Hematopoietic multipotent progenitor cell treated with erythropoietin and hydrocortisone succinate and interleukin-3 and kit ligand, for 15 days (in vitro differentiated cells): ENCODE measurements at regions not wholly inside any gene's neighbourhood (a gene's known extent, or its start where the extent isn't known, plus 50 kb on each side); places are given as distances from the start of the nearest gene placed in this dataset.
"Not testable (repeated sequence)": the region's sequence is repeated elsewhere in the genome, so short reads cannot be mapped to it uniquely, and the experiment has no call there.

Experiments
- DNase-seq: peaks from one replicate; pipeline ENCODE4 v3.0.0-alpha.2; 2015; ENCODE audit warnings: low spot score

DNA sequence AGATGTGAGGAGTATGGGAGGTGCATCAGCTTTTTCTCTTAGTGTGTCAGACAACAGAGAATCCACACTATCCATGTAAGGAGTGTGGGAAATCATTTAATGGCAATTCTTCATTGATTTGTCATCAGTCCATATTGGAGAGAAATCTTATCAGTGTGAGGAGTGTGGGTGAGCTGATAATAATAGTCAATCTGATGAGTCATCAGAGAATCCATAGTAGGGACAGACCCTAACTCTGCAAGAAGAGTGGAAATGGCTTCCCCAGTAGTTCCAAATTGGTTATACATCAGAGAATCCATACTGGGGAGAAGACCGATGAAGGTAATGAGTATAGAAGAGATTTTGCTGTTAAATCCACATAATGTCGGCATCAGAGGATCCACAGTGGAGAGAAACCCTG is 150.5 kb upstream of the THUMPD2 start:
- DNase-seq, result no peak

DNA sequence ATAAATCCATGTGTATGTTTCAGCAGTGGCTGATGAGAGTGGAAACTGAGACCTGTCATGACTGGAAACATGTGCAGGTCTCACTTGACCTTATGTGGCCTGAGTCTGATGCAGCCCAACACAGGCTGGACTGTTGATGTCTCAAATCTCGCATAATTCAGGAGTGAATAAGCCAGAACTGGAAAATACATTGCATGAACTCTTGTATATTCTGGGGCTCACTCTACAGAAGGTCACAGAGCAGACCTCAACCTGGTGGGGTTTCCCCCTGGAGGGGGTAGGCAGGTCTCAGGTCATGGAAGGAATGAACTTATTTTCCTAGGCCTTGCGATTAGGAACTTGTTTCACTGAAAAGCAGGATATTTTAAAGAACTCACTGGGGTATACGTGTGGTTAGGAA is 146.3 kb upstream of the THUMPD2 start:
- no peak for DNase-seq

DNA sequence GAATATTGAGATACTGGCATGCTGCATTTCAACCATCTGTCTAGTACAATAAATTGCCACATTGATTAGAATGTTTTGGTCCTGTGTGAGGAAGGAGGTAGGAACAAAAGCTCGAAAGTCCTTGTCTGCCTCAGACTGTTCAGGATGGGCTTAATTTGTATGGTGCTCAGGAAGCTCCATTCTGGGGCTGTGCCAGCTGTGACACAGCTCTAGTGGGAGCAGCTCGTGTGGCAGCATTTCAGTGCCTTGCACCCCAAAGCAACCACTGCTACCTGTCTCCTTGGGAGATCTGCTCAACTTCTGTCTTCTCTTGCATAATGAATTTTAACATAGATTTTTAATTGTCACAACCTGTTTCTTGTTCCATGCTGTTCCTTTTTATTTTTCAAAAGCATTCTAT is 144.4 kb upstream of the THUMPD2 start:
- DNase-seq, result no peak

DNA sequence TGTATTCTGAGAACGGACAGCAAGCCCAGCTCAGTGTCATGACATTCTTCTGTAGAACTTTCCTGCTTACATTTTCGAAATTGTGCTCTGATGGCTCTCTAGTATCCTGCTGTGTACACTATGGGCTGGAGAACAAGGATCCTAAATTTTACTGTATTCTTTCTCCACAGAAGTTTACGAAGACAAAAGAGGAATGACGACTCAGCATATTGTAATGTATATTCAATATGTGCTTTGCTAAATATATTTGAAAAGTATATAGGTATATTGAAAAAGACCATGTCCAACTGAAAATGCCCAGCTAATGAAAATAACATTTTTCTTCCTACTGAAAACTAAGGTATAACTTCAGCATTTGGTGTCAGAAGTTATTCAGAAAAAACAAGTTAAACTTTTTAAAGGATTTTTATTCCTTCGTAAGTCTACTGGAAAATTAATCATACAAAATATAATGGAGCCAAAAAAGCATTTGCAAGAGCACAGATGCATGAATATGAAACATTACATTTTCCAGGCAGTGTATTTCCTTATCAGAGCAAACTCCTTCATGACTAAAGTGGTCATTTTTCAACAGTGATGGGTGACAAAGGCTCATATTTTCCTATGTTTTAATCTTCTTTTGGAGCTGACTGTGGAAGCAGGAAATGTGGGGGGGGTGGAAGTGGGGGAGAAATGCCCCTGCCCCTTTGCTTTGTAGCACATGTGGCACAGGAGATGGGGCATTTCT is 143.8 kb upstream of the THUMPD2 start:
- no peak for DNase-seq

DNA sequence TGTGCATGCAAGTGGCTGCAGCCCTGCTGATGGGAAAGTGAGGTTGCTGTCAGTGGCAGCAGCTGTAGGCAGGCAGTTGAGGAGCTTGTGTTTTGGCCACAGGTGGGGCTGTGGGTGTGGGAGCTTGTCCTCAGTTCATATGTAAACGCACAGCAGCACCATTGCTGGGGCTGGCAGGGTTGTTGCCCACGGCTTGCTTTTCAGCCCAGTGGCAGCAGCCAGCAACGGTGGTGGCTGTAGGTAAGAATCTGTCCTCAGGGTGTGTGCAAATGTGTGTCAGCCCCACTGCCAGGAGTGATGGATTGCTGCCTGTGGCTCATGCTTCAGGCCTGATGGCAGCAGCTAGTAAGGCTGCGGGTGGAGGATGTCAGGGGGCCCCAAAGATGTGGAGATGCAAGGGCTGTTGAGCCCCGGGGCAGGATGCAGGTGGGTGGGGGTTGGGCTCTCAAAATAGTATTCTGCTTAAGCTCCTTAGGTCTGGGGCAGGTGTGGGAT is 141.3 kb upstream of the THUMPD2 start:
- DNase-seq, result no peak

DNA sequence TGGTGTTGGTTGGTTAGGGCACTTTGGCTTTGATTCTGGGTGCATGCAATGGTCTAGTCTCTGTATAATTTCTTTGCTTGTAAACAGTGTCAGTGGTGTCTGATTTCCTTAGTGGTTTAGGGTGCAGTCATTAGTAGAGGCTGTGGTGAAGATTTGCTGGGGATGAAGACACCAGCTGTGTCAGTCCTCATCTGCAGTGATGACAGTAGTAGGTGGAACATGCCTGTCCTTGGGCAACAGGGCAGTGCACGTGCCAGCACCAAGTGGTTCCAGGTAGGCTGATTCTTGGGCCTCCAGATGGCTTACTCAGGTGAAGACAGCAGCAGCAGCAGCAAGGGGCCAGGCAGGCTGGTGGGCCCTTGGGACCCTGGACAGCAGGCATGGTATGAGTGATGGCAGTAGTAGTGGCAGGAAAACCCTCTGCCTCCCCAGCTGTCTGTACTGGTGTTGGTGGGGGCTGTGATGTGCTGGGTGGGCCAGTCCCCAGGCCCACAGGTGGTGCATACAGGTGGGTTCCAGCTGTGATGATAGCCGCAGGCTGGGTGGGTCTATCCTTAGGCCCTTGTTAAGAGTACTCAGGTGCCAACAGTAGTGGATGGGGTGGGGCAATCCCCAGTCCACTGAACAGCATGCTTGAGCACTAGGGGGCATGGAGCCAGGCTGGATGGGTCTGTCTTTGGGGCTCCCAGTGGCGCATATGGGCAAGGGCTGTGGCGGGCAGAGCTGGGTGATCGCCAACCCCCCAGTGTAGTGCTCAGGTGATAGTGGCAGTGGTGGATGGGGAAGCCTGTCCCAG is 140.7 kb upstream of the THUMPD2 start:
- DNase-seq, result no peak

DNA sequence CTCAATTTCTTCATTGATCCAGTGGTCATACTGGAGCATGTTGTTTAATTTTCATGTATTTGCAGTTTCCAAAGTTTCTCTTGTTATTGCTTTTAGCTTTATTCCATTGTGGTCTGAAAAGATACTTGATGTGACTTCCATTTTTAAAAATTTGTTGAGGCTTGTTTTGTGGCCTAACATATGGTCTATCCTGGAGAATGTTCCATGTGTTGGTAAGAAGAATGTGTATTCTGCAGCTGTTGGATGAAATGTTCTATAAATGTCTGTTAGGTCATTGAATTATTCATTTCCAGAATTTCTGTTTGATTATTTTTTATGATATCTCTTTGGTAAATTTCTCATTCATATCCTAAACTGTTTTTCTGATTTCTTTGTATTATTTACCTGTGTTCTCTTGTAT is 139.8 kb upstream of the THUMPD2 start:
- no peak for DNase-seq

DNA sequence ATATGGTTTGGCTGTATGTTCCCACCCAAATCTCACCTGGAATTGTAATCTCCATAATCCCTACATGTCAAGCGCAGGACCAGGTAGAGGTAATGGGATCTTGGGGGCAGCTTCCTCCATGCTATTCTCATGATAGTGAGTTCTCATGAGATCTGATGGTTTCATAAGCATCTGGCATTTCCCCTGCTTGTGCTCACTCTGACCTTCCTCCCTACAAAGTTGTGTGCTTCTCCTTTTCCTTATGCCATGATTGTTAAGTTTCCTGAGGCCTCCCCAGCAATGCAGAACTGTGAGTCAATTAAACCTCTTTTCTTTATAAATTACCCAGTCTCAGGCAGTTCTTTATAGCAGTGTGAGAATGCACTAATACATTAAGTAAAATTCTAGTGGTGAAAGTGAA is 138.3 kb upstream of the THUMPD2 start:
- not testable (repeated sequence) for DNase-seq

DNA sequence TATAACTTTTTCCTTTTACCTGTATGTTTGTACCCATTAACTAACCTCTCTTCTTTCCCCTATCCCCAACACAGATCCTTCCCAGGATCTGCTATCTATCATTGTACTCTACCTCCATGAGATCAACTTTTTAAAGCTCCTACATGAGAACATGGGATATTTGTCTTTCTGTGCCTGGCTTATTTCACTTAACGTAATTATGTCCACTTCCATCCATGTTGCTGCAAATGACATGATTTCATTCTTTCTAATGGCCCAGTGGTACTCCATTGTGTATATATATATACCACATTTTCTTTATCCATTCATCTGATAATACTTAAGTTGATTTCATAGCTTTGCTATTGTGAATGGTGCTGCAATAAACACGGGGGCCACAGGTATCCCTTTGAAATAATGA is 135.9 kb upstream of the THUMPD2 start:
- no peak for DNase-seq

DNA sequence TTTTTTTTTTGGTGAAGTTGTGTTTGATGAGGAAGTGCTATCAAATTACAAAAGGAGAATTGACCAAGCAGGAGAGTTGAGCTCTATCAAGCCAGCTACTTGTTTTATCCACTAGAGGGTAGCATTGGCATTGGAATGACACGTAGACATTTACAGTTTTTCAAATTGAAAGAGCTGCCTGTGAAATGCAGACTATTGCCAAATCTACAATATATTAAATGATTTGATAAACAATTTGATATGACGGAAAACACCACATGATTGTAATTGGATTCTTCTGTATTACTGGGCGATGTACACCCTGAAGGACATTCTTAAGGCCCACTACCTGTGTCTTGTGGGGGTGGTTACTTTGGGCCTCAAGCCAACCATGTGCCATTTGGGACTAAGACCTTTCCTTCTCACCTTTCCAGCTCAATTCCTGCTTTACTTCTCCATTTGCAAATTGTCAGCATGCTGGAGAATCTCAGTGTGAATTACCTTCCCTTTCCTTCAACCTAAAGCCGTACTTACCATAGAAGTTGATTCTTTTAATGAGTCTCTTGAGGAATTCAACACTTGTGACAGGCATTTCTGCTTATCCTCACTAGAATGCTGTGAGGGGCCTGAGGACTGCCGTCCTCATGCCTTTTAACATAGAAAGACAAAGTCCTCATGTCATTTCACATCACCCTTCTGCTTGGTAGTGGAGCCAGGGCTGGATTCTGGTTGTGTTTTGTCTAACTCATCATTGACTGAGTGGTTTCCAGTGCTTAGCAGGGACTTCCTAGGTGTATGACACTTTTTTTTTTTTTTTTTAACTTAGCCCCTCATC is 134.8 kb upstream of the THUMPD2 start:
- peak; percentile 15 for DNase-seq

DNA sequence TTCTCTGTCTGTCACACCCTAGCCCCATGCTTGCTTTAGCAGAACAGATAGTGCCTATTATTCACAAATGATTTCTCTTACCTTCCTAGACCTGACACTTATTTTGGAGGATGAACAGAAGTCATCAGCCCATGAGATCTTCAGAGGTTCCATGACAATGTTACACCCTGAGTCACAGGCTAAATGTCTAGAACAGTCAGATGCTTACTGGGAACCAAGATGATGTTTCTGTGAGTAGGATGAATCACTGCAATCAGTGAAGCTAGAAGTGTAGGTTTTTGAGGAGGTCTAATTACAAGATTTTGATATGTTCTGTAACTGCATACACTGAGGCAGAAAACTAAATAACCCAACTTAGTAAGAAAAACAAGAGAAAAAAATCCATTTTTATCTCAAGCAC is 123.0 kb upstream of the THUMPD2 start:
- no peak for DNase-seq

DNA sequence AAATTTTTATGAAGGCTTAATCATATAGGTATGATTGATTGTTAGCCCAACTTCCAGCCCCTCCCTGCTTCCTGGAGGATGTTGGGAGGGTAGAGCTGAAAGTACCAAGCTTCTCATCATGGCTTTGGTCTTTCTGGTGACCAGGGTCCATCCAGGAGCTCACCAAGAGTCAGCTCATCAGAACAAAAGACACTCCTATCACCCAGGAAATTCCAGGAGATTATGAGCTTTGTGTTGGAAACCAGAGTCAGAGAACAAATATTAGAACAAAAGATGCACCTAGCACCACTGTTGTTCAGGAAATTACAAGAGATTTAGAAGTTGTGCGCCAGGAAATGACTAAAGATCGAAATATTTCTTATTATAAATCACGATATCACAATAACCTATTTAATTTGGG is 119.9 kb upstream of the THUMPD2 start:
- DNase-seq, result no peak

DNA sequence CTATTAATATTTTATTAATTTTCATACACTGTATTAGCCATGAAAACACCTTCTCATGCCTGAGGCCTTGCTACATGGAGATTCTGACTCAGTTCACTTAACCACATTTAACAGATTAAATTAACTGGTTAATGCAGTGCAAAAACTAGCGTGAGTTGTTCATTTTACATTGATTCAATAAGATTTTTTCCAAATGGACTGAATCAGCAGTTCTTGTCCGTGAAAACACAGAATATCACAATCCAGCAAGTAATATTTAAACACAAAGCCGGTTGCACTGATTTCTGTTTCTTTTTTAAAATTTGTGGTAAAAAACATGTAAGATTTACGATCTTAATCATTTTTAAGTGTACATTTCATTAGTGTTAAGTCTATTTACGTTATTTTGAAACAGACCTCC is 118.2 kb upstream of the THUMPD2 start:
- no peak for DNase-seq

DNA sequence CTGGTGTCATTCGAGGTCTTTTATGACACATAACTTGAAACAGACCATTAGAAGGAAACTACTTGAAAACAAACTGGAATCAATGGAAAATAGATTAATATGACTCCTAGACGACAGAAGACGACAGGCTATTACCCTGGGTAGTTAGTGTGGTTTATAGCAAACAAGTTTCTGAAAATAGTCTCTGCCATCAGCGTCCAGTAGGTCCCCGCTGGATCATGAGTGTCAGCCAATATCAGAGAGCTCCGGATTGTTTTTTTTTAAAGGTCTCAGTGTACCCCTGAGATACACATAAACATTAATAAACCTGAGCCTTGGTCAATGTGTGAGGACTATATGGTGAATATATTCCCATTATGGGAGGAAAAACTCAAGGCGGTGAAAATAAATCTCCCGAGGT is 115.0 kb upstream of the THUMPD2 start:
- DNase-seq, result no peak

DNA sequence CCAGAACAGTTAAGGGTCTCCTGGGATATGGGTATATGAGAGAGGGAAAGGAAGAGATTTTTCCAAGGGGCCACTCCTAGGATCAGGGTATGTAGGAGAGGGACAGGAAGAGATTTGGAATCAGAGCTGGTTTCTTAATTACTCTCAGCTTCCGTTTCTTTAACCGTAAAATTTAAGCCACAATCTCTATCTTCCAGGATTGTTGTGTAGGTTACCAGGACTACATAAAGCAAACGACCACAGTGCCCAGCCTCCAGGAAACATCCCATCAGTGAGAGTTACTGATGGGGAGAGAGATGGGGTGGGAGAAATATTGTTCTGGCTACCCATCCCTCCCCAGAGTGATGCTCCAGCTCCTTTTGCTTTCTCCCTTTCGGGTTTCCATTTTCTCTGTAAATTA is 114.6 kb upstream of the THUMPD2 start:
- no peak for DNase-seq

DNA sequence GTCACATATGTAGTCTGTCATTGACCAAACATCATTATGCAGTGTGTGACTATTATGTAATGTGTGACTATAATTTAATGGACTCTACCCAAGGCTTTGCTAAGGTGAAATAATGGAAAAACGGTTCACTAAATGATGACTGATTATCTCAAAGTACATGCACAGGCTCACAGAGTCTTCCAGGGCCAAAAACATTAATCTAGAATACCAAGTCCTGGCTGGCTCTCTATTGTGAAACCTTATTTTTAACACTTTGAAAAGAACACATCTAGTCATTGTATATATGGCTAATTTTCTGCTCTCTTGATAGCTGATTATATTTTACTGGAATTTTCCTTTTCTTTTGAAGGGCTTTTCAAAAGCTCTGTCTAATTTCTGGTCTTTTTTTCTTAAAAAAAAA is 102.9 kb upstream of the THUMPD2 start:
- no peak for DNase-seq

DNA sequence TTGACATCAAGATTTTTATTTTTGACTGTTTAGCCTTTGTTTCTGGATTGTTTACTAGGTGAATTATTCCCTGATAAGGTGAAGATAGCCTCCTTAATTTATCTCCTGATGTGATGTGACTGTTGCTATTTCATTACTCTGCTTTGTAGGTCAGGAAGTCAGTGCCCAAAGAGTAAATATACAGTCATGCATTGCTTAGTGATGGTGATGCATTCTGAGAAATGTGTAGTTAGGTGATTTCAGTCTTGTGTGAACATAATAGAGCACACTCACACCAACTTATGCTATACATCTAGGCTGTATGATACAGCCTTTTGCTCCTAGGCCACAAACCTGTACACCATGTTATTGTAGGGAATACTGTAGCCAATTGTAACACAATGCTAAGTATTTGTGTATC is 102.4 kb upstream of the THUMPD2 start:
- DNase-seq, result no peak

DNA sequence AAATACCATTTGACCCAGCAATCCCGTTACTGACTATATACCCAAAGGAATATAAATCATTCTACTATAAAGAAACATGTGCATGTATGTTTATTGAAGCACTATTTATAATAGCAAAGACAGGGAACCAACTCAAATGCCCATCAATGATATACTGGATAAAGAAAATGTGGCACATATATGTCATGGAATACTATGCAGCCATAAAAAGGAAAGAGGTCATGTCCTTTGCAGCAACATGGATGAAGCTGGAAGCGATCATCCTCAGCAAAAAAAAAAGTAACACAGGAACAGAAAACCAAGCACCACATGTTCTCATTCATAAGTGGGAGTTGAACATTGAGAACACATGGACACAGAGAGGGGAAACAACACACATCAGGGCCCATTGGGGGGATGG is 99.9 kb upstream of the THUMPD2 start:
- DNase-seq, result not testable (repeated sequence)

DNA sequence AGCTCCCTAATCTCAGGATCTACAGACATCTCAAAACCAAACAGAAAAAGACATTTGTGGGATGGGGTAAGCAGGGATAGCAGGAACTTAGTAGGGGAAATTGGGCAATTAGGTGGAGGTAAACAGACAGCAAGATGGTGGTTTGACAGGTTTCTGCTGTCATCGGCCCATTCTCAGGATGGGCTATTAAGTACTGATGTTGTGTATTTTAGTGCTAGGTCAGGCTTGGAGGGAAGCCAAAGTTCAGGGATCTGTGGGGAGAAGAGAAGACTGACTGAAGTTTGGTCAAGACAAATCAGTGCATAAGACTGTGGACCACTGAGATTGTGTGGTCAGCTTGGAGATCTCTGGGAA is 96.8 kb upstream of the THUMPD2 start:
- DNase-seq, result no peak

DNA sequence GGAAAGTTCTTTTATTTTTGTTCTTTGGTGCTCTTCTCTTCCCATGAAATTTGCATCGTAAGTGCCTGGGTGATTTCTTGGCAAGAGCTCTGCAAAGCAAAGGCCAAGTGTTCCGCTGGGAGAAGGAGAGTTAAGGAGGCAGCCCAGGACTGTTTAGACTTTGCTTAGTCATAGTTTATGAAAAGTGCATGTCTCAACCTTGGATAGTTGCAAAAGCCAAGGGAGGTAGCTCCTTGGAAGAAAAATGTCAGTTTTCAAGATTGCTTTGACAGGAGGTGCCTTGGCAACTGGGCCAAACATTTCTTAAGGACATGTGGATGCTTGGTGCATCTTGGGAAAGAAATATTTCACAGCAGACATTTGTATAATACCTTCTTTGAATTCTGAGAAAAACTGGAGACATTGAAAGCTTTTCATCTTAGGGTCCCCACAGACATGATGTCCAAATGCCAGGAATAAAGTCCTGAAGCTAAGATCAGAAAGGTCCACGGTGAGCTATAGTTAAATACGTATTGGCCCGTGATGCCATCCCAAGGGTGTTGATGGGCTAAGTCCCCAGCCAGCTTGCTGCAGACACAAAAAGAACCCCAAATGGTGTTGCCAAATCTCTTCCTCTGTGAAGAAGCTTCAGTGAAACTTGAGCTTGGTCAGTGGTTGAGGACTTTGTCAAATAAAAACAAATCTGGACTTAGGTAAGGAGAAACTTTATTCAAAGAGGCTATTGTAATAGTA is 96.3 kb upstream of the THUMPD2 start:
- no peak for DNase-seq

DNA sequence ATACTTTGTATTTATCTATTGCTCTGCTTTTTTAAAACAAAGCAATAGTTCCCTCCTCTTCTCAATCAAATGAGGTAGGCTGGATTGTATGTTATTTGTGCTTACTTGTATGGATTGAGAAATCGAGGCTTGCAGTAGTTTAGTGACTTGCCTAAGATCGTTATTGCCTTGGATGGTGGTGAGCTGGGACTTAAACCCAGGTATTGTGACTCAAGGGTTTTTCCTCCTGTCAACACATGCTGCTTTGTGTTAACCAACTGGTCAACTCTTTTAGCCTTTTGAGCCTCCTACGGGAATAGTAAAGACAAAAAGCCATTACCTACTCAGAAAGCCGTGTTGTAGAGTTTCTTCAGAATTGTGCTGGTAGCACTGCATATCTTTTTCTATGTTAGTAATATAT is 95.2 kb upstream of the THUMPD2 start:
- no peak for DNase-seq

DNA sequence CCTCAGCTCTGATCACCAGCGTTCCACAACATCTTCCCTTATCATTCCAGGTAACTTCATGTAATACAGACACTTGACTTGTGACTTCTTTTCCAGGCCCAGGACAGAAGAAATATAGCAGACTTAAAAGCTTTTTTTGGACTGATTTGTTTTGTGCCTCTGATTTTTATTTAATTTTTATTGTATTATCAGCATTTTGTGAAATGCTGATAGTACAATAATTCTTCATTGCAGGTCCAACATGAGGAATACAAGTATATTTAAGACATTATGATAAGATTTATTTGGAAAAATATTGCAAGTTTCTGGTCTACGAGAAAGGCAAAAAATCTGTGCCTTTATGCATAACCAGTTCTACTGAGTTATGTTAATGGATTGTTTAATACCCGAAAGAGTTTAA is 94.5 kb upstream of the THUMPD2 start:
- no peak for DNase-seq
